H9 (cell line): ENCODE measurements at regions not wholly inside any gene's neighbourhood (a gene's known extent, or its start where the extent isn't known, plus 50 kb on each side); places are given as distances from the start of the nearest gene placed in this dataset.

ENCODE experiments used
- DNase-seq: peaks from one replicate; pipeline ENCODE4 v3.0.0-alpha.2; 2017
- H2AFZ ChIP-seq: one replicate; pipeline ENCODE4 v1.6.1; 2013; ENCODE audit warnings: mild to moderate bottlenecking, low read length, control low read depth, moderate library complexity
- H2AK5ac ChIP-seq: 2 replicates; pipeline ENCODE4 v1.6.1; 2013; ENCODE audit warnings: low read length, control low read depth, mixed read lengths; ENCODE audit not compliant: insufficient read length
- H2BK120ac ChIP-seq: one replicate; pipeline ENCODE4 v1.6.1; 2013; ENCODE audit warnings: low read depth, mild to moderate bottlenecking, low read length, control low read depth, inconsistent platforms; ENCODE audit not compliant: poor library complexity, severe bottlenecking
- H2BK12ac ChIP-seq: 2 replicates; pipeline ENCODE4 v1.6.1; 2013; ENCODE audit warnings: low read length, control low read depth, mixed read lengths, low read depth; ENCODE audit not compliant: insufficient read length
- H2BK15ac ChIP-seq: 2 replicates; pipeline ENCODE4 v1.6.1; 2013; ENCODE audit warnings: low read depth, low read length, control low read depth
- H2BK20ac ChIP-seq: one replicate; pipeline ENCODE4 v1.6.1; 2013; ENCODE audit warnings: low read depth, mild to moderate bottlenecking, low read length, control low read depth, inconsistent platforms; ENCODE audit not compliant: poor library complexity, severe bottlenecking
- H2BK5ac ChIP-seq: 2 replicates; pipeline ENCODE4 v1.6.1; 2013; ENCODE audit warnings: low read length, control low read depth, mixed read lengths; ENCODE audit not compliant: insufficient read length
- H3K14ac ChIP-seq: 2 replicates; pipeline ENCODE4 v1.6.1; 2013; ENCODE audit warnings: low read length, control low read depth; ENCODE audit not compliant: insufficient read depth
- H3K18ac ChIP-seq: 2 replicates; pipeline ENCODE4 v1.6.1; 2013; ENCODE audit warnings: low read depth, mild to moderate bottlenecking, mixed read lengths, low read length, control low read depth; ENCODE audit not compliant: insufficient read length
- H3K23ac ChIP-seq: 2 replicates; pipeline ENCODE4 v1.6.1; 2013; ENCODE audit warnings: low read length, control low read depth, mixed read lengths, low read depth; ENCODE audit not compliant: insufficient read length
- H3K23me2 ChIP-seq: 2 replicates; pipeline ENCODE4 v1.6.1; 2013; ENCODE audit warnings: low read depth, mild to moderate bottlenecking, mixed read lengths, low read length, control low read depth; ENCODE audit not compliant: insufficient read length, poor library complexity, severe bottlenecking
- H3K27ac ChIP-seq: 2 replicates; pipeline ENCODE4 v1.5.1; 2013; ENCODE audit warnings: low read length, control low read depth, mixed read lengths, low read depth; ENCODE audit not compliant: insufficient read length
- H3K27me3 ChIP-seq: 2 replicates; pipeline ENCODE4 v1.6.1; 2013; ENCODE audit warnings: low read length, control low read depth, inconsistent platforms; ENCODE audit not compliant: insufficient read depth
- H3K4ac ChIP-seq: 2 replicates; pipeline ENCODE4 v1.6.1; 2013; ENCODE audit warnings: low read depth, mild to moderate bottlenecking, control low read depth, inconsistent platforms, low read length, moderate library complexity
- H3K4me1 ChIP-seq: 2 replicates; pipeline ENCODE4 v1.6.1; 2013; ENCODE audit warnings: low read length, control low read depth, inconsistent platforms; ENCODE audit not compliant: insufficient read depth
- H3K4me2 ChIP-seq: 2 replicates; pipeline ENCODE4 v1.6.1; 2013; ENCODE audit warnings: low read length, control low read depth, mixed read lengths; ENCODE audit not compliant: insufficient read length, insufficient read depth
- H3K56ac ChIP-seq: 2 replicates; pipeline ENCODE4 v1.6.1; 2013; ENCODE audit warnings: low read depth, mild to moderate bottlenecking, mixed read lengths, low read length, control low read depth; ENCODE audit not compliant: insufficient read length
- H3K79me1 ChIP-seq: 2 replicates; pipeline ENCODE4 v1.6.1; 2013; ENCODE audit warnings: low read depth, mild to moderate bottlenecking, moderate library complexity, low read length, control low read depth, inconsistent platforms; ENCODE audit not compliant: insufficient read depth, poor library complexity, severe bottlenecking
- H3K79me2 ChIP-seq: 2 replicates; pipeline ENCODE4 v1.6.1; 2013; ENCODE audit warnings: low read length, control low read depth, inconsistent platforms; ENCODE audit not compliant: insufficient read depth
- H3K9ac ChIP-seq: 2 replicates; pipeline ENCODE4 v1.6.1; 2013; ENCODE audit warnings: low read length, control low read depth, mixed read lengths; ENCODE audit not compliant: insufficient read length; ENCODE audit errors: extremely low read depth
- H3K9me3 ChIP-seq: one replicate; pipeline ENCODE4 v1.6.1; 2013; ENCODE audit warnings: low read depth, low read length, inconsistent platforms; ENCODE audit not compliant: control insufficient read depth
- H3T11ph ChIP-seq: one replicate; pipeline ENCODE4 v1.6.1; 2013; ENCODE audit warnings: mild to moderate bottlenecking, low read length, control low read depth, inconsistent platforms
- H4K20me1 ChIP-seq: one replicate; pipeline ENCODE4 v1.6.1; 2013; ENCODE audit not compliant: control insufficient read depth, insufficient read length, insufficient read depth
- H4K5ac ChIP-seq: 2 replicates; pipeline ENCODE4 v1.6.1; 2013; ENCODE audit warnings: low read depth, mild to moderate bottlenecking, mixed read lengths, low read length, control low read depth; ENCODE audit not compliant: insufficient read length
- H4K8ac ChIP-seq: replicated peaks from 2 replicates; pipeline ENCODE4 v1.6.1; 2013; ENCODE audit warnings: low read length, control low read depth, mixed read lengths, low read depth; ENCODE audit not compliant: insufficient read length
- H4K91ac ChIP-seq: 2 replicates; pipeline ENCODE4 v1.6.1; 2013; ENCODE audit warnings: low read depth, mild to moderate bottlenecking, moderate library complexity, mixed read lengths, low read length, control low read depth; ENCODE audit not compliant: insufficient read length
- H3K27ac Mint-ChIP-seq, 3 experiments: 2 replicates in 2 of 3; 3 replicates in 1 of 3; pipeline ENCODE4 v1.8.0; 2020 to 2021; ENCODE audit warnings: mixed read lengths in 3 of 3, mild to moderate bottlenecking in 1 of 3, moderate library complexity in 1 of 3
- H3K27me3 Mint-ChIP-seq: 2 replicates; pipeline ENCODE4 v1.8.0; 2021; ENCODE audit warnings: low read depth, mild to moderate bottlenecking, moderate library complexity, mixed read lengths
- H3K36me3 Mint-ChIP-seq, 3 experiments: 2 replicates in 2 of 3; 3 replicates in 1 of 3; pipeline ENCODE4 v1.8.0; 2020 to 2021; ENCODE audit warnings: low read depth in 3 of 3, mixed read lengths in 3 of 3; ENCODE audit not compliant: insufficient read depth in 1 of 3
- H3K4me1 Mint-ChIP-seq, 2 experiments: 2 replicates each; pipeline ENCODE4 v1.8.0; 2020; ENCODE audit warnings: mixed read lengths in 2 of 2
- H3K4me3 Mint-ChIP-seq, 2 experiments: 2 replicates in 1 of 2; 3 replicates in 1 of 2; pipeline ENCODE4 v1.8.0; 2020 to 2021; ENCODE audit warnings: mild to moderate bottlenecking in 2 of 2, mixed read lengths in 2 of 2, moderate library complexity in 1 of 2
- H3K9me3 Mint-ChIP-seq, 2 experiments: 2 replicates in 1 of 2; 3 replicates in 1 of 2; pipeline ENCODE4 v1.8.0; 2020; ENCODE audit warnings: mild to moderate bottlenecking in 2 of 2, mixed read lengths in 2 of 2, moderate library complexity in 1 of 2
- WGBS: extraction: QIAGEN DNeasy Blood & Tissue Kit; methylation state at CpG from one replicate; pipeline ENCODE4 v1.1.7; 2013; ENCODE audit warnings: missing lambda C conversion rate, low lambda C conversion rate, mixed read lengths; ENCODE audit not compliant: insufficient read length; ENCODE audit errors: extremely low coverage; 5-methylcytosine and 5-hydroxymethylcytosine counted together
- TF ChIP-seq, protein P1 (sequence below): fragments of 200-600 bp; sonication (generic); conservative IDR thresholded peaks from 3 replicates; pipeline ENCODE4 v1.8.0; 2021; ENCODE audit warnings: antibody characterized with exemption, mild to moderate bottlenecking

DNA sequence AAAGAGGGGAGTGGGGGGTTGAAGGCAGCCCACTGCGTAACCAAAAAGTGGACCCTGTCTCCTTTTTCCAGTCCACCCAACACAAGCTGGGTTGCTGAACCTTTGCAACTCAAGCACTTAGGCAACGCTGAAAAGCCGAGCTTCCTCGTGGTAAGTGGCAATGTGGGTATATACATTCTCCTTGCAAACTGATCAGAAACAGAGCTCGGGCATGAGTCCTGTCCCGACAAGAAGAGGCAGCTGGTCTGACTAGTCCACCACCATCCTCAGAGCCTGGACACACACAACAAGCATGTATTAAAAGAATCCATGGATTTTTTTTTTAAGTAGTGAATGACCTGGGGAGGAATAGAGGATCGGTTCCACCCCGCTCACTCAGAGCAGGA is 240.6 kb upstream of the ZNF507 start:
- Mint-ChIP-seq H3K27ac (no peak overlapping the region), H3K4me3 (no peak overlapping the region), H3K27me3 (peaks cover 3% of the 10 kb centered on the region), H3K36me3 (peaks cover 9 to 18% (median 14%) of the 10 kb centered on the region in 3 experiments), H3K9me3 (peaks cover 13 to 18% of the 10 kb centered on the region in 2 experiments), H3K4me1 (peaks cover 7 to 9% of the 10 kb centered on the region in 2 experiments; a peak in 3 of 4 replicates)
- Histone ChIP-seq H4K5ac (no peak overlapping the region), H2BK15ac (no peak overlapping the region), H3K27me3 (no peaks in the 10 kb centered on the region), H3K23me2 (no peaks in the 10 kb centered on the region), H3K14ac (no peak overlapping the region), H2BK120ac (no peak overlapping the region), H3K4ac (no peak overlapping the region), H3K56ac (no peak overlapping the region), H3K4me2 (no peak overlapping the region), H2AK5ac (no peak overlapping the region), H3K9me3 (no peaks in the 10 kb centered on the region), H4K91ac (no peak overlapping the region), H3K79me1 (no peaks in the 10 kb centered on the region), H4K20me1 (no peaks in the 10 kb centered on the region), H3K27ac (no peak overlapping the region), H2AFZ (no peak overlapping the region), H4K8ac (no peak overlapping the region), H3K23ac (no peak overlapping the region), H3K4me1 (no peaks in the 10 kb centered on the region), H2BK5ac (no peak overlapping the region), H3K18ac (no peak overlapping the region), H3K79me2 (no peaks in the 10 kb centered on the region), H2BK20ac (no peak overlapping the region), H3K9ac (no peak overlapping the region), H2BK12ac (no peak overlapping the region), H3T11ph (no peak overlapping the region)
- no CpG with 5 or more reads among the region's 8 CpGs for WGBS
- DNase-seq: no peak
- TF ChIP-seq, protein P1, sequence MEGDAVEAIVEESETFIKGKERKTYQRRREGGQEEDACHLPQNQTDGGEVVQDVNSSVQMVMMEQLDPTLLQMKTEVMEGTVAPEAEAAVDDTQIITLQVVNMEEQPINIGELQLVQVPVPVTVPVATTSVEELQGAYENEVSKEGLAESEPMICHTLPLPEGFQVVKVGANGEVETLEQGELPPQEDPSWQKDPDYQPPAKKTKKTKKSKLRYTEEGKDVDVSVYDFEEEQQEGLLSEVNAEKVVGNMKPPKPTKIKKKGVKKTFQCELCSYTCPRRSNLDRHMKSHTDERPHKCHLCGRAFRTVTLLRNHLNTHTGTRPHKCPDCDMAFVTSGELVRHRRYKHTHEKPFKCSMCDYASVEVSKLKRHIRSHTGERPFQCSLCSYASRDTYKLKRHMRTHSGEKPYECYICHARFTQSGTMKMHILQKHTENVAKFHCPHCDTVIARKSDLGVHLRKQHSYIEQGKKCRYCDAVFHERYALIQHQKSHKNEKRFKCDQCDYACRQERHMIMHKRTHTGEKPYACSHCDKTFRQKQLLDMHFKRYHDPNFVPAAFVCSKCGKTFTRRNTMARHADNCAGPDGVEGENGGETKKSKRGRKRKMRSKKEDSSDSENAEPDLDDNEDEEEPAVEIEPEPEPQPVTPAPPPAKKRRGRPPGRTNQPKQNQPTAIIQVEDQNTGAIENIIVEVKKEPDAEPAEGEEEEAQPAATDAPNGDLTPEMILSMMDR: no peak
